ENCODE measurements at regions not wholly inside any gene's neighbourhood (a gene's known extent, or its start where the extent isn't known, plus 50 kb on each side); places are given as distances from the start of the nearest gene placed in this dataset.

DNA sequence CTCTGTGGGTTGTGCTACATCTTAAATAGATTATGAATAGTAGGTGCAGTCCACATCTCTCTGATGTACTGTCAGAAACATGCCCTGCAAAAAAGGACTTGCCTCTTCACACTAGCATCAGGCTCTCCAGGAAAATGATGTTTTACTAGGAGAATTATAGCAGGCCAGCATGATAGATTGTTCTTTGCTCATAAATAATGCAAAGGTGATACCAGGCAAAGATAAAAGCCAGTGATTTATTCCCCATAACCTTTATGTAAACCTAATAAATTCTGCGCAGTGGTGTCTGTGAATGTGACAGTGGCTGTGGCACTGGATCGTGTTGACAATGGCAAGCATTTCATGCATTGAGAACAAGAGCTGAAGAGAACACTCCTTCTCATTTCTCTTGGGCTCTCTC lies 646.5 kb upstream of the SEL1L start:
- TF ChIP-seq, protein P1, sequence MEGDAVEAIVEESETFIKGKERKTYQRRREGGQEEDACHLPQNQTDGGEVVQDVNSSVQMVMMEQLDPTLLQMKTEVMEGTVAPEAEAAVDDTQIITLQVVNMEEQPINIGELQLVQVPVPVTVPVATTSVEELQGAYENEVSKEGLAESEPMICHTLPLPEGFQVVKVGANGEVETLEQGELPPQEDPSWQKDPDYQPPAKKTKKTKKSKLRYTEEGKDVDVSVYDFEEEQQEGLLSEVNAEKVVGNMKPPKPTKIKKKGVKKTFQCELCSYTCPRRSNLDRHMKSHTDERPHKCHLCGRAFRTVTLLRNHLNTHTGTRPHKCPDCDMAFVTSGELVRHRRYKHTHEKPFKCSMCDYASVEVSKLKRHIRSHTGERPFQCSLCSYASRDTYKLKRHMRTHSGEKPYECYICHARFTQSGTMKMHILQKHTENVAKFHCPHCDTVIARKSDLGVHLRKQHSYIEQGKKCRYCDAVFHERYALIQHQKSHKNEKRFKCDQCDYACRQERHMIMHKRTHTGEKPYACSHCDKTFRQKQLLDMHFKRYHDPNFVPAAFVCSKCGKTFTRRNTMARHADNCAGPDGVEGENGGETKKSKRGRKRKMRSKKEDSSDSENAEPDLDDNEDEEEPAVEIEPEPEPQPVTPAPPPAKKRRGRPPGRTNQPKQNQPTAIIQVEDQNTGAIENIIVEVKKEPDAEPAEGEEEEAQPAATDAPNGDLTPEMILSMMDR (IDR thresholded peaks at IDR 0.05) = no peak
- no peak for TF ChIP-seq POLR2A (IDR thresholded peaks at IDR 0.05)
- no peak for TF ChIP-seq POLR2AphosphoS5 (IDR thresholded peaks at IDR 0.05; ENCODE audit: insufficient read depth in 1 of 2, low read depth in 1 of 2)

All from vagina (tissue), 2 donors.